Neural progenitor cell (in vitro differentiated cells): ENCODE measurements at regions not wholly inside any gene's neighbourhood (a gene's known extent, or its start where the extent isn't known, plus 50 kb on each side); places are given as distances from the start of the nearest gene placed in this dataset.

Source experiments
- CTCF ChIP-seq: fragments of 200-600 bp; sonication (generic); IDR thresholded peaks from 2 replicates; pipeline ENCODE4 v1.5.1; 2017; ENCODE audit warnings: antibody characterized with exemption, mild to moderate bottlenecking
- EZH2 ChIP-seq: fragments of 200-600 bp; sonication (generic); IDR thresholded peaks from 2 replicates; pipeline ENCODE4 v1.6.1; 2017; ENCODE audit warnings: antibody characterized with exemption, mild to moderate bottlenecking, moderate library complexity
- EZH2phosphoT487 ChIP-seq: fragments of 200-600 bp; sonication (generic); IDR thresholded peaks from 2 replicates; pipeline ENCODE4 v1.6.1; 2017; ENCODE audit warnings: antibody characterized with exemption

GRCh38 chr6:40804905-40805304 lies 217.7 kb upstream of the LRFN2 start:
- TF ChIP-seq CTCF, result peak; percentile 56
- no peak for TF ChIP-seq EZH2phosphoT487
- no peak for TF ChIP-seq EZH2
